Activated naive CD4-positive, alpha-beta T cell treated with anti-CD3 and anti-CD28 coated beads for 36 hours (primary cell): ENCODE measurements at regions not wholly inside any gene's neighbourhood (a gene's known extent, or its start where the extent isn't known, plus 50 kb on each side); places are given as distances from the start of the nearest gene placed in this dataset.

ENCODE experiments used
- CTCF ChIA-PET: fragments of 350-600 bp; sonication (Branson Sonifier 250); formaldehyde crosslinking; loops from one replicate; lab custom pipeline; 2021; ENCODE audit warnings: antibody characterized with exemption; lab: Charles Lee
- DNase-seq: peaks from one replicate; pipeline ENCODE4 v3.0.0-alpha.2; 2020
- H3K27ac Mint-ChIP-seq: one replicate; pipeline ENCODE4 v1.8.0; 2021; ENCODE audit warnings: mild to moderate bottlenecking, mixed read lengths
- H3K27me3 Mint-ChIP-seq: one replicate; pipeline ENCODE4 v1.8.0; 2021; ENCODE audit warnings: low read depth, mixed read lengths
- H3K36me3 Mint-ChIP-seq: one replicate; pipeline ENCODE4 v1.8.0; 2021; ENCODE audit warnings: low read depth, mixed read lengths
- H3K4me1 Mint-ChIP-seq: one replicate; pipeline ENCODE4 v1.8.0; 2021; ENCODE audit warnings: low read depth, mixed read lengths
- H3K4me3 Mint-ChIP-seq: one replicate; pipeline ENCODE4 v1.8.0; 2021; ENCODE audit warnings: mild to moderate bottlenecking, moderate library complexity, mixed read lengths
- H3K9me3 Mint-ChIP-seq: one replicate; pipeline ENCODE4 v1.8.0; 2021; ENCODE audit warnings: mixed read lengths
- intact Hi-C: fragments of 100-400 bp; cut with micrococcal nuclease; formaldehyde crosslinking; loops from one replicate; pipeline ENCODE4 v1.15.1; 2023

GRCh38 chr12:31865023-31865422 lies 94.2 kb upstream of the RESF1 start:
- H3K4me1 Mint-ChIP-seq: peaks cover 25% of the 10 kb centered on the region
- CTCF ChIA-PET: no interaction called here
- intact Hi-C loops: no loop called here
- DNase-seq: no peak
- H3K36me3 Mint-ChIP-seq: no peaks in the 10 kb centered on the region
- H3K4me3 Mint-ChIP-seq: no peak overlapping the region
- H3K27ac Mint-ChIP-seq: no peak overlapping the region
- peaks cover 7% of the 10 kb centered on the region for H3K9me3 Mint-ChIP-seq
- no peaks in the 10 kb centered on the region for H3K27me3 Mint-ChIP-seq

- no peak overlapping the region for H3K4me3 Mint-ChIP-seq
- no peak for DNase-seq
- peaks cover 23% of the 10 kb centered on the region for H3K4me1 Mint-ChIP-seq
- peaks cover 15% of the 10 kb centered on the region for H3K9me3 Mint-ChIP-seq
- H3K27me3 Mint-ChIP-seq: no peaks in the 10 kb centered on the region
- CTCF ChIA-PET: interaction anchor here (1.0 kb wide), 1 partner anchor 175 kb away, joined by 6 read pairs; no protein-coding TSS in a partner anchor
- H3K36me3 Mint-ChIP-seq: no peaks in the 10 kb centered on the region
- intact Hi-C loops: no loop called here
- H3K27ac Mint-ChIP-seq: no peak overlapping the region
Observed at GRCh38 chr12:31861360-31861759, 97.9 kb upstream of the RESF1 start.

GRCh38 chr12:31860401-31860800 lies 98.8 kb upstream of the RESF1 start:
- Mint-ChIP-seq H3K27me3 (no peaks in the 10 kb centered on the region), H3K4me1 (peaks cover 23% of the 10 kb centered on the region), H3K4me3 (no peak overlapping the region), H3K27ac (no peak overlapping the region), H3K9me3 (peaks cover 15% of the 10 kb centered on the region), H3K36me3 (no peaks in the 10 kb centered on the region)
- intact Hi-C loops: no loop called here
- CTCF ChIA-PET: interaction anchor here (1.0 kb wide), 1 partner anchor 176 kb away, joined by 6 read pairs; no protein-coding TSS in a partner anchor
- no peak for DNase-seq

GRCh38 chr12:31859232-31859977 lies 99.8 kb upstream of the RESF1 start:
- Mint-ChIP-seq H3K4me3 (no peak overlapping the region), H3K36me3 (peaks cover 1% of the 10 kb centered on the region), H3K9me3 (peaks cover 15% of the 10 kb centered on the region), H3K4me1 (peaks cover 23% of the 10 kb centered on the region), H3K27ac (peak overlapping the region; percentile 65), H3K27me3 (no peaks in the 10 kb centered on the region)
- intact Hi-C loops: loop anchor here (2.0 kb wide), 1 partner anchor 31 kb away; no protein-coding TSS in a partner anchor
- CTCF ChIA-PET: no interaction called here
- peak; percentile 33 for DNase-seq

GRCh38 chr12:31855427-31855826 lies 103.8 kb upstream of the RESF1 start:
- CTCF ChIA-PET: interaction anchor here (1.1 kb wide), 1 partner anchor 14 kb away, joined by 4 read pairs; no protein-coding TSS in a partner anchor

GRCh38 chr12:31853977-31854376 lies 105.2 kb upstream of the RESF1 start:
- CTCF ChIA-PET: no interaction called here
- peaks cover 17% of the 10 kb centered on the region for H3K9me3 Mint-ChIP-seq
- DNase-seq: no peak
- H3K4me3 Mint-ChIP-seq: no peak overlapping the region
- no peak overlapping the region for H3K27ac Mint-ChIP-seq
- peaks cover 8% of the 10 kb centered on the region for H3K36me3 Mint-ChIP-seq
- no peaks in the 10 kb centered on the region for H3K27me3 Mint-ChIP-seq
- intact Hi-C loops: no loop called here
- H3K4me1 Mint-ChIP-seq: no peaks in the 10 kb centered on the region

More at GRCh38 chr12:31855427-31855826, 103.8 kb upstream of the RESF1 start:
- Mint-ChIP-seq H3K27me3 (no peaks in the 10 kb centered on the region), H3K27ac (no peak overlapping the region), H3K36me3 (peaks cover 8% of the 10 kb centered on the region), H3K9me3 (peaks cover 28% of the 10 kb centered on the region), H3K4me3 (no peak overlapping the region), H3K4me1 (peaks cover 13% of the 10 kb centered on the region)
- no peak for DNase-seq
- intact Hi-C loops: no loop called here

GRCh38 chr12:31853520-31853919 lies 105.7 kb upstream of the RESF1 start:
- Mint-ChIP-seq H3K4me1 (no peaks in the 10 kb centered on the region), H3K27ac (no peak overlapping the region), H3K4me3 (no peak overlapping the region), H3K27me3 (no peaks in the 10 kb centered on the region), H3K36me3 (peaks cover 8% of the 10 kb centered on the region), H3K9me3 (peaks cover 17% of the 10 kb centered on the region)
- CTCF ChIA-PET: no interaction called here
- no peak for DNase-seq
- intact Hi-C loops: no loop called here

GRCh38 chr12:31850268-31850667 lies 108.9 kb upstream of the RESF1 start:
- no peak for DNase-seq
- H3K4me1 Mint-ChIP-seq: no peaks in the 10 kb centered on the region
- no peaks in the 10 kb centered on the region for H3K27me3 Mint-ChIP-seq
- peaks cover 15% of the 10 kb centered on the region for H3K36me3 Mint-ChIP-seq
- no peak overlapping the region for H3K4me3 Mint-ChIP-seq
- intact Hi-C loops: no loop called here
- peaks cover 25% of the 10 kb centered on the region for H3K9me3 Mint-ChIP-seq
- CTCF ChIA-PET: interaction anchor here (0.9 kb wide), 1 partner anchor 168 kb away, joined by 3 read pairs; no protein-coding TSS in a partner anchor
- no peak overlapping the region for H3K27ac Mint-ChIP-seq

GRCh38 chr12:31849090-31849687 lies 110.0 kb upstream of the RESF1 start:
- no peak overlapping the region for H3K27ac Mint-ChIP-seq
- CTCF ChIA-PET: no interaction called here
- H3K9me3 Mint-ChIP-seq: peaks cover 25% of the 10 kb centered on the region
- peaks cover 14% of the 10 kb centered on the region for H3K36me3 Mint-ChIP-seq
- no peak for DNase-seq
- no peaks in the 10 kb centered on the region for H3K27me3 Mint-ChIP-seq
- H3K4me3 Mint-ChIP-seq: no peak overlapping the region
- H3K4me1 Mint-ChIP-seq: peaks cover 3% of the 10 kb centered on the region
- intact Hi-C loops: no loop called here

- Mint-ChIP-seq H3K36me3 (peaks cover 10% of the 10 kb centered on the region), H3K27ac (no peak overlapping the region), H3K27me3 (no peaks in the 10 kb centered on the region), H3K4me3 (no peak overlapping the region), H3K4me1 (peaks cover 7% of the 10 kb centered on the region), H3K9me3 (peaks cover 15% of the 10 kb centered on the region)
- CTCF ChIA-PET: no interaction called here
- intact Hi-C loops: no loop called here
- DNase-seq: no peak
Observed at GRCh38 chr12:31846405-31846804, 112.8 kb upstream of the RESF1 start.

- intact Hi-C loops: no loop called here
- CTCF ChIA-PET: no interaction called here
- H3K27me3 Mint-ChIP-seq: no peaks in the 10 kb centered on the region
Observed at GRCh38 chr12:31845613-31846322, 113.4 kb upstream of the RESF1 start.

GRCh38 chr12:31843398-31844095 lies 114.7 kb upstream of the AMN1 start:
- peaks cover 9% of the 10 kb centered on the region for H3K9me3 Mint-ChIP-seq
- peaks cover 7% of the 10 kb centered on the region for H3K4me1 Mint-ChIP-seq
- no peak overlapping the region for H3K4me3 Mint-ChIP-seq
- no peak for DNase-seq
- H3K27me3 Mint-ChIP-seq: no peaks in the 10 kb centered on the region
- peaks cover 7% of the 10 kb centered on the region for H3K36me3 Mint-ChIP-seq
- CTCF ChIA-PET: no interaction called here
- no peak overlapping the region for H3K27ac Mint-ChIP-seq
- intact Hi-C loops: no loop called here

More at GRCh38 chr12:31845613-31846322, 113.4 kb upstream of the RESF1 start:
- Mint-ChIP-seq H3K36me3 (peaks cover 7% of the 10 kb centered on the region), H3K27ac (no peak overlapping the region), H3K4me1 (peaks cover 7% of the 10 kb centered on the region), H3K9me3 (peaks cover 10% of the 10 kb centered on the region), H3K4me3 (no peak overlapping the region)
- DNase-seq: no peak
